AG08395 (cell line): ENCODE measurements at regions not wholly inside any gene's neighbourhood (a gene's known extent, or its start where the extent isn't known, plus 50 kb on each side); places are given as distances from the start of the nearest gene placed in this dataset.
"Not testable (repeated sequence)": the region's sequence is repeated elsewhere in the genome, so short reads cannot be mapped to it uniquely, and the experiment has no call there.

Source experiments
- DNase-seq: peaks from one replicate; pipeline ENCODE4 v3.0.0; 2012; ENCODE audit warnings: mixed read lengths, low spot score

- DNase-seq = not testable (repeated sequence)
Measured at GRCh38 chr1:147103416-147104155, 68.7 kb downstream of the PRKAB2 start.

GRCh38 chr1:147099192-147099591 is 73.1 kb downstream of the PRKAB2 start:
- no peak for DNase-seq

GRCh38 chr1:147098338-147098973 is 73.8 kb downstream of the PRKAB2 start:
- DNase-seq = not testable (repeated sequence)

GRCh38 chr1:147095691-147096090 is 76.6 kb downstream of the PRKAB2 start:
- DNase-seq = no peak

GRCh38 chr1:147091801-147092200 is 80.5 kb downstream of the PRKAB2 start:
- no peak for DNase-seq

- no peak for DNase-seq
Measured at GRCh38 chr1:147089457-147089856, 82.8 kb downstream of the PRKAB2 start.

- no peak for DNase-seq
Measured at GRCh38 chr1:147086129-147086528, 86.1 kb downstream of the PRKAB2 start.

GRCh38 chr1:147084273-147085096 is 87.8 kb downstream of the PRKAB2 start:
- DNase-seq = peak; percentile 78

GRCh38 chr1:147083919-147084272 is 88.4 kb downstream of the PRKAB2 start:
- DNase-seq = no peak

- DNase-seq = no peak
Measured at GRCh38 chr1:147080671-147081394, 91.4 kb downstream of the PRKAB2 start.

- DNase-seq = no peak
Measured at GRCh38 chr1:147080006-147080661, 92.1 kb downstream of the PRKAB2 start.

- no peak for DNase-seq
Measured at GRCh38 chr1:147079400-147080005, 92.8 kb downstream of the PRKAB2 start.

- DNase-seq = no peak
Measured at GRCh38 chr1:147078606-147079399, 93.5 kb downstream of the PRKAB2 start.

- DNase-seq = no peak
Measured at GRCh38 chr1:147077936-147078605, 94.2 kb downstream of the PRKAB2 start.

GRCh38 chr1:147077523-147077922 is 94.7 kb downstream of the PRKAB2 start:
- DNase-seq = no peak

- no peak for DNase-seq
Measured at GRCh38 chr1:147077081-147077480, 95.2 kb downstream of the PRKAB2 start.

GRCh38 chr1:147076442-147076841 is 95.8 kb downstream of the PRKAB2 start:
- DNase-seq = no peak

GRCh38 chr1:147072482-147073432 is 99.5 kb downstream of the PRKAB2 start:
- peak; percentile 34 for DNase-seq

- DNase-seq = no peak
Measured at GRCh38 chr1:147071142-147071541, 101.1 kb downstream of the PRKAB2 start.
